GM20000 (cell line): ENCODE measurements at regions not wholly inside any gene's neighbourhood (a gene's known extent, or its start where the extent isn't known, plus 50 kb on each side); places are given as distances from the start of the nearest gene placed in this dataset.

Experiments
- DNase-seq: peaks from one replicate; pipeline ENCODE4 v3.0.0; 2012; ENCODE audit warnings: low spot score
- CTCF ChIP-seq: IDR thresholded peaks from 2 replicates; pipeline ENCODE4 v1.5.1; 2012; ENCODE audit warnings: mild to moderate bottlenecking, control low read depth; ENCODE audit errors: extremely low read depth, missing control alignments

- TF ChIP-seq CTCF, result no peak
- DNase-seq, result no peak
These were observed 276.8 kb downstream of the ZNF674 start for GRCh38 chrX:46268412-46268811.

GRCh38 chrX:46263494-46263893 is 281.7 kb downstream of the ZNF674 start:
- no peak for DNase-seq
- no peak for TF ChIP-seq CTCF

GRCh38 chrX:46262304-46262703 is 282.9 kb downstream of the ZNF674 start:
- no peak for DNase-seq
- TF ChIP-seq CTCF, result no peak

- TF ChIP-seq CTCF, result no peak
- no peak for DNase-seq
These were observed 284.7 kb downstream of the ZNF674 start for GRCh38 chrX:46260499-46260898.

GRCh38 chrX:46258356-46258755 is 286.9 kb downstream of the ZNF674 start:
- DNase-seq, result no peak
- TF ChIP-seq CTCF, result no peak

- TF ChIP-seq CTCF, result no peak
- no peak for DNase-seq
These were observed 287.8 kb downstream of the ZNF674 start for GRCh38 chrX:46257451-46257879.

GRCh38 chrX:46256875-46257274 is 288.3 kb downstream of the ZNF674 start:
- no peak for DNase-seq
- no peak for TF ChIP-seq CTCF
